ENCODE measurements at regions not wholly inside any gene's neighbourhood (a gene's known extent, or its start where the extent isn't known, plus 50 kb on each side); places are given as distances from the start of the nearest gene placed in this dataset.
A peak's percentile ranks its signal among the peaks of the same experiment; 100 is the strongest.
"Not testable (repeated sequence)": the region's sequence is repeated elsewhere in the genome, so short reads cannot be mapped to it uniquely, and the experiment has no call there.

DNA sequence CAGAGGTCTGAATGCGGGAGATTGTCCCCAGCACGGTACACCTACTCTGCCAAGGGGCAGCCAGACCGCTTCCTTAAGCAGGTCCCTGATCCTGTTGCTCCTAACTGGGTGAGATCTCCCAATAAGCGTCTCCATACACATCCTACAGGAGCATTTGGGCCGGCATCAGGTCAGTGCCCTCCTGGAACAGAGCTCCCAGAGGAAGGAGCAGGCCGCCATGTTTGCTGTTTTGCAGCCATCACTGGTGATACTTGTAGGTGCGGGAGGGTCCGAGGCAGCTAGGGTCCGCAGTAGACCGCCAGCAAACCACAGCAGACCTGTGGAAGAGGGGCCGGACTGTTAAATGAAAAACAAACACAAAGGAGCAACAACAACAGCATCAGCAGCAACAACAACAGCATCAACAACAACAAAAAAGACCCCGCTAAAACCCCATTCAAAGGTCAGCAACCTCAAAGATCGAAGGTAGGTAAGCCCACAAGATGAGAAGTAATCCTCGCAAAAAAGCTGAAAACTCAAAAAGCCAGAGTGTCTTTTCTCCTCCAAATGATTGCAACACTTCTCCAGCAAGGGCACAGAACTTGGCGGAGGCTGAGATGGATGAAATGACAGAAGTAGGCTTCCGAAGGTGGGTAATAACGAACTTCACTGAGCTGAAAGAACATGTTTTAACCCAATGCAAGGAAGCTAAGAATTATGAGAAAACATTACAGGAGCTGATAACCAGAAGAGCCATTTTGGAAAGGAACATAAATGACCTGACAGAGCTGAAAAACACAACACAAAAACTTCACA lies 79.0 kb upstream of the CDH7 start:
- Histone ChIP-seq H3K36me3 (replicated peaks; ENCODE audit: control insufficient read depth, insufficient read depth, low read length) (no peaks in the 10 kb centered on the region), H3K27me3 (ENCODE audit: control insufficient read depth, insufficient read depth, low read length) (no peaks in the 10 kb centered on the region), H3K4me3 (ENCODE audit: insufficient read depth, low read depth, low read length) (no peak overlapping the region)
- no peak for DNase-seq

DNA sequence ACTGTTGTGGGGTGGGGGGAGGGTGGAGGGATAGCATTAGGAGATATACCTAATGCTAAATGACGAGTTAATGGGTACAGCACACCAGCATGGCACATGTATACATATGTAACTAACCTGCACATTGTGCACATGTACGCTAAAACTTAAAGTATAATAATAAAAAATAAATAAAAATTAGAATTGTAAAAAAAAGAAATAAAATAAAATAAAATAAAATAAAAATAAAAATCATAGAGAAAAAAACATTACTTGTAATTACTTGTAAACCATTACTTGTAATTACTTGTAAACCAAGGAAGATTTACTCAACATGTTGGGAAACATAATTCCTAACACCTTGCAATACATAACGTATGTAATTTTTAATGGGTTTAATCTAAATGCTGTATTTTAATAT lies 80.7 kb upstream of the CDH7 start:
- not testable (repeated sequence) for H3K27me3 ChIP-seq (ENCODE audit: control insufficient read depth, insufficient read depth, low read length); H3K36me3 ChIP-seq (replicated peaks; ENCODE audit: control insufficient read depth, insufficient read depth, low read length); DNase-seq; H3K4me3 ChIP-seq (ENCODE audit: insufficient read depth, low read depth, low read length)

DNA sequence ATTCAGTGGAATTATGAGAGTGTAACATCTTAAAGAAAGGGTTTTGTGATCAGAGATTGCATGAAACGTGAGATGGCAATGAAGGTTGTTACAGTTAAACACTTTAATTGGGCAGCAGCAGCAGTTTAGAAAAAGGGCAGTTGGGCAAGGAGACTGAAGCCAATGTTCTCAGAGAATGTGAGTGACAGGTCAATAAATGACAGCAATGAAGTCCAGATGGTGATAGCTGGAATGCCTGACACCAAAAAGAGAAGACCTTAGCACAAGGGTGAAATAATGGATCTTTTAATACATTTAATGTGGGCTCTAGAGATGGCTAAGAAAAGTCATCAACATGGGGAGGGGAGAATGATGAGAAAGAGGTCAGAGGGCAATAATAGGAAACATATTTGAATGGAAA lies 89.4 kb upstream of the CDH7 start:
- Histone ChIP-seq H3K36me3 (replicated peaks; ENCODE audit: control insufficient read depth, insufficient read depth, low read length) (no peaks in the 10 kb centered on the region), H3K4me3 (ENCODE audit: insufficient read depth, low read depth, low read length) (no peak overlapping the region)
- no peak for DNase-seq

DNA sequence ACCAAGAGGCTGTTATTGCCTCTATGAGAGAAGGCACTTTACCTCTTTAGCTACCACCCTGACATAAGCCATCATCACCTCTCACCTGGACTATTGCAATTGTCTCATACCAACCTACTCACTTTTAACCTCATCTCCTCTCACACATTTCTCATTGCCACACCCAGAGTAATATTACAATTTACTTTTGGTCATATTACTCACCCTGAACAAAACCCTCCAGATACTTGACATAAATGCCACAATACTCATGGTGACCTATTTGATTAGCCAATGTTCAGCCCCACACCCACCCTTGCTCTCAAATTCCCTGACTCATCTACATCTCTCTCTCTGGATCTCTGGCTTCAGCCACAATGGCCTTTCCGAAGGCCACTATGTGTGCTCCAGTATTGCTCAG lies 90.9 kb upstream of the CDH7 start:
- no peak overlapping the region for H3K4me3 ChIP-seq (ENCODE audit: insufficient read depth, low read depth, low read length)
- DNase-seq = no peak

More for the DNA sequence above, 89.4 kb upstream of the CDH7 start:
- no peaks in the 10 kb centered on the region for H3K27me3 ChIP-seq (ENCODE audit: control insufficient read depth, insufficient read depth, low read length)

DNA sequence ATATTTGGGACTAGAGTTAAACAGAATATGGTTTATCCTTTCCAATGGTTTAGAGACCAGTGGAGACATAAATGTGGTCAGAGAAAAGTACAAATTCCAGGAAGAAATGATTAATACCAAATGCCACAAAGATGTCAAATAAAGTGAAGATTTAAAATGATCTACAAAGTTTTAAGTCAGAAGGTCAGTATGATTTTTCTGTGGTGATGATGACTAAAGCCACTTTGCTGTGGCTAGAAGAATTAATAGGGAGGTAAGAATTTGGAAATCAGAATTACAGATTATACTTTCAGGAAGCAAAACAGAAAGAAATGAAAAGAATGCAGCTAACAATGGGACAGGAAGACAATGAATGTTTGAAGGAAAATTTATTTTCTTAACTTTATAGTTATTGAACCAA lies 91.5 kb upstream of the CDH7 start:
- H3K36me3 ChIP-seq (replicated peaks; ENCODE audit: control insufficient read depth, insufficient read depth, low read length) = no peaks in the 10 kb centered on the region
- H3K27me3 ChIP-seq (ENCODE audit: control insufficient read depth, insufficient read depth, low read length) = no peaks in the 10 kb centered on the region
- DNase-seq = no peak
- H3K4me3 ChIP-seq (ENCODE audit: insufficient read depth, low read depth, low read length) = no peak overlapping the region

More for the DNA sequence above, 90.9 kb upstream of the CDH7 start:
- no peaks in the 10 kb centered on the region for H3K27me3 ChIP-seq (ENCODE audit: control insufficient read depth, insufficient read depth, low read length)
- H3K36me3 ChIP-seq (replicated peaks; ENCODE audit: control insufficient read depth, insufficient read depth, low read length) = no peaks in the 10 kb centered on the region

DNA sequence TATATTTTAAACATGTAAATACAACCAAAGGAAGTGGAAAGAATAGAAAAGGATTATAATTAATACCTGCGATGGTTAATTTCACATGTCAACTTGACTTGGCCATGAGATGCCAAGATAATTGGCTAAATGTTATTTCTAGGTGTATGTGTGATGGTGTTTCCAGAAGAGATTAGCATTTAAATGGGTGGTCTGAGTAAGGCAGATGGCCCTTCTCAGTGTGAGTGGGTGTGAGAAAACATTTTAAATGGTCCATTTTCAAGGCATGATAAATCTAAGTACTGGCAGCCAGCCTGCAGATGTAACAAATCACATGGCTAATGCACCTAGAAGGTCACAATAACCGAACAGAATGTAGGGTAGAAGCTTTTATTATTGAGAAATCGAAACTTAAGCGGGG lies 99.6 kb upstream of the CDH7 start:
- H3K27me3 ChIP-seq (ENCODE audit: control insufficient read depth, insufficient read depth, low read length) = no peaks in the 10 kb centered on the region
- no peak for DNase-seq
- H3K36me3 ChIP-seq (replicated peaks; ENCODE audit: control insufficient read depth, insufficient read depth, low read length) = no peaks in the 10 kb centered on the region
- no peak overlapping the region for H3K4me3 ChIP-seq (ENCODE audit: insufficient read depth, low read depth, low read length)

DNA sequence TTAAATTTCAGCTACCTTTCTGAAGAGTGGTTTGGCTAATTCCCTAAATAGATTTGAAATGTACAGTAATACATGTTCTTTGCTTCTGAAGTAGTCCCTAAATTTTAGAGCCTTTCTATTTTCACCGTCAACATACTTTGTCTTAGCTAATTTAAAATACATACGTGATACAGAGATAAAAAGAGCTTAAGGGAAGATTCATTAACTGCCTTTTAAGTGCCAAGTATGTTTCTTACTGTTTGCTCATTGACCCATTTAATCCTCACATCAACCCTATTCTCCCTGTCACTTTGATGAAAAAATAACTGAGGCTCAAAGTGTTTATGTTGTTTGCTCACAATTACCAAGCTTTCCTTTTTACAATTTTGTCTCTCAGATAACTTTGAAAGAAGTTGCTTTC lies 118.6 kb upstream of the CDH7 start:
- Histone ChIP-seq H3K36me3 (replicated peaks; ENCODE audit: control insufficient read depth, insufficient read depth, low read length) (no peaks in the 10 kb centered on the region), H3K4me3 (ENCODE audit: insufficient read depth, low read depth, low read length) (no peak overlapping the region), H3K27me3 (ENCODE audit: control insufficient read depth, insufficient read depth, low read length) (no peaks in the 10 kb centered on the region)
- DNase-seq = no peak

DNA sequence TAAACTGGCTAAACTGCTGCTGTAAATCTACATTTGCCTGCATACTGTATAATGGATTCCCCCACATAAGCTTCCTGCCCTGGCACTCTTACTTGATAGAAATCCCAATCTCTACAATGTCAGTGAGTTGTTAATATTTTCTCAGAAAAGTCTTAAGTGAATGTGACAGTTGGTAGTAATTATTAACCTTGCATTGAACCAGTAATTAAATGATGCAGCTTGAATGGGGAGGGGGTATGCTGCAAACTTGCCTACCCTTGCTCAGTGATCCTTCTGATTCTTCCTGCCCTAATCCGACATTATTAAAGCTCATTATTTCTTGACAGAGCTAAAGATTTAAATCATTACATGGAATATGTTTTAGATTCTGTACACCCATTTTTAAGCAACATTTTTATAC lies 119.0 kb upstream of the CDH7 start:
- H3K27me3 ChIP-seq (ENCODE audit: control insufficient read depth, insufficient read depth, low read length) = no peaks in the 10 kb centered on the region

DNA sequence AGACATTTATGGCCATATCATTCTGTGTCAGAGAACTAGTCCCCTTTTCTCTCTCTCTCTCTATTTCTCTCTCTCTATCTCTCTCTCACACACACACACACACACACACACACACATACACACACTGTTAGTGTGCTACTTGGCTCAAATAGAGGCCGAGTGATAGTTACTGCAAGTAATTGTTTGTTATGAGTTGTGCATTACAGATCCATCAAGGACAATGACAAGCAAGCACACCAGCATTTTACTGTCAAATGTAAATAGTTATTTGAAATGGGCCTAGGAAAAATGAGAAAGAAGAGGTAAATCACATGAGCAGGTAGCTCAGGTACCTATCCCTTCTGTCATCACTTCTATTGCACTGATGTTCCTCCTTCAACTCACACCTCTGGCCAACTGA lies 122.4 kb upstream of the CDH7 start:
- no peaks in the 10 kb centered on the region for H3K27me3 ChIP-seq (ENCODE audit: control insufficient read depth, insufficient read depth, low read length)
- no peaks in the 10 kb centered on the region for H3K36me3 ChIP-seq (replicated peaks; ENCODE audit: control insufficient read depth, insufficient read depth, low read length)
- H3K4me3 ChIP-seq (ENCODE audit: insufficient read depth, low read depth, low read length) = no peak overlapping the region
- no peak for DNase-seq

More for the DNA sequence above, 119.0 kb upstream of the CDH7 start:
- Histone ChIP-seq H3K36me3 (replicated peaks; ENCODE audit: control insufficient read depth, insufficient read depth, low read length) (no peaks in the 10 kb centered on the region), H3K4me3 (ENCODE audit: insufficient read depth, low read depth, low read length) (no peak overlapping the region)
- no peak for DNase-seq

DNA sequence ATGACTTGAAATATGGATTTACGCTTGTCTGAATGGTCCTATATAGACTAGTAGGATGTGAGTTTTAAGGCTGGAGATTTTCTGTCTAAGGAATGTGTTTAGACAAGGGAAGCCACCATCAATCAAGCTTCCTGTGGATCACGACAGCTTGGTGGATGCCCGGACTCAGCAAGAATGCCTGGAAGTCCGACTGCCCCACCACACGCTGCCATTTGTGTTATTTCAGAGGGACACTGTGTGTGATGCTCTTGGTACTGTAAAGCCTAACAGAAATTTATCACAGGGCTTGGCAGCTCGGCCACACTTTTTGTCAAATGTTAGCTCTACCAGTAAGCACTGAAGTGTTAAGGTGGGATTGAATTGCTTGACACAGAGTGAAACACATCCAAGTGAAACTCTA lies 127.1 kb upstream of the CDH7 start:
- Histone ChIP-seq H3K4me3 (ENCODE audit: insufficient read depth, low read depth, low read length) (no peak overlapping the region), H3K36me3 (replicated peaks; ENCODE audit: control insufficient read depth, insufficient read depth, low read length) (no peaks in the 10 kb centered on the region), H3K27me3 (ENCODE audit: control insufficient read depth, insufficient read depth, low read length) (no peaks in the 10 kb centered on the region)
- no peak for DNase-seq

DNA sequence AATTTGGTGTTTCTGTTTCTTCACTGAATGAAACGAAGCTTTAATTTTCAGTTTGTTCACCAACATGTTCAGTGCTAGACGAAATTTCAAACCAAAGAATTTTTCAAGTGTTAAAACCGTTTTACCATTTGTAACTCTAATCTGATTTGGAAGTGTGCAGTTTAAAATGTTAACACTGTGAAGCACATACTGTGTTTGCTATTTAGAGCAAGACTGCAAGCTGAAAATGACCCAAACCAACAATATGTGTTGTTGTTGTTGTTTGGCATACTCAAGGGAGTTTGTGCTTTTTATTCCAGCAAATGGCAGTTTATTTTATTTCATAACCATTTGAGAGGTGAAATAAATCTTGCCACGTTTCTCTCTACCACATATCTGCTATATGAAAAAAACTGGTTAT lies 128.4 kb upstream of the CDH7 start:
- no peak overlapping the region for H3K4me3 ChIP-seq (ENCODE audit: insufficient read depth, low read depth, low read length)
- no peak for DNase-seq
- H3K27me3 ChIP-seq (ENCODE audit: control insufficient read depth, insufficient read depth, low read length) = no peaks in the 10 kb centered on the region
- no peaks in the 10 kb centered on the region for H3K36me3 ChIP-seq (replicated peaks; ENCODE audit: control insufficient read depth, insufficient read depth, low read length)

DNA sequence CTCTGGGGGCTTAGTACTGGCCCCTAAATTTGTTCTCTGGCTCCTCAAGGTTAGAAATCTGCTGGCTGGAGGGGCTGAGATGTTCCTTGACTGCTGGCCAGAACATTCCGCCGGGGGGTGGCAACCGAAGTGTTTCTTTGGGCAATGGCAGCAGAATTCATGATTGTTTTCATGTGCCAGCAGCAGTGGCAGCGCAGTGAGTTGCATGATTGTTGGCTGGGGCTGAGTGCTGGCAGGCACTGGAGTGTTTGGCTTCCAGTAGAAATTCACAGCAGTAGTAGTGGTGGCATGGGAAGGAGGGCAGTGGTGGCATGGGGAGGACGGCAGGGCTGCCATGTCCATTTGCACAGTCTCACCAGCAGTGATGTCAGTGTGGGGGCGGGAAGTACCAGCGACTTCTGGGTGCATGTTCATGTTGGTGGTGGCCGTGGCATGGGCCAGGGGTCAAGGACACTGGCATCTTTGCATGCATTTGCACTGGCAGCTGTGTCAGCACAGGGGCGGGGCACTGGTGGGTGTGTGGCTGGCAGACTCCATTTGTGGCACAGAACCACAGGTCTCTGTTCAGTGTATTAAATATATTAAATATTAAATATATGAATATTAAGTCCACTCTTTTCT lies 130.6 kb upstream of the CDH7 start:
- no peak for DNase-seq
- no peaks in the 10 kb centered on the region for H3K36me3 ChIP-seq (replicated peaks; ENCODE audit: control insufficient read depth, insufficient read depth, low read length)
- no peaks in the 10 kb centered on the region; the same call in 1 of the 2 replicates for H3K27me3 ChIP-seq (ENCODE audit: control insufficient read depth, insufficient read depth, low read length)
- no peak overlapping the region for H3K4me3 ChIP-seq (ENCODE audit: insufficient read depth, low read depth, low read length)

DNA sequence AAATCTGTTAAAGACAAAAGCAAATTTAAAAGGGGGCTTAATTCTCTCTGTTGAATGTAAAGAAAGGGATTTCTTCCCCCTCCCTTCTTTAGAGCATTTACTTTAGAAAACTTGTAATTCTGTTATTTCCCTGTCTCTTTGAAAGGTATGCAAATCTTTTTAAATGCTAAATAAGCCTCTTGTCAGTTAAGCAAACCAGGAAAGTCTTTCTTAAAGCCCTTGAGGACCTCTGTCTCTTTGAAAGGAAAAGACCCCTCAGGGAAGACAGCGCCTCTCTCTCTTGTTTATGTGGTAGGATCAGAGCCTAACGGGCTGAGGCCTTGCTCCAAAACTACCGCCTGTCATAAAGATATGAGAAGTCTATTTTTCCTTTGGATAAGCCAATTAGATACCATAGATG lies 139.9 kb upstream of the CDH7 start:
- Histone ChIP-seq H3K4me3 (ENCODE audit: insufficient read depth, low read depth, low read length) (no peak overlapping the region), H3K36me3 (replicated peaks; ENCODE audit: control insufficient read depth, insufficient read depth, low read length) (no peaks in the 10 kb centered on the region), H3K27me3 (ENCODE audit: control insufficient read depth, insufficient read depth, low read length) (peaks cover 31% of the 10 kb centered on the region)
- peak; percentile 24 for DNase-seq

DNA sequence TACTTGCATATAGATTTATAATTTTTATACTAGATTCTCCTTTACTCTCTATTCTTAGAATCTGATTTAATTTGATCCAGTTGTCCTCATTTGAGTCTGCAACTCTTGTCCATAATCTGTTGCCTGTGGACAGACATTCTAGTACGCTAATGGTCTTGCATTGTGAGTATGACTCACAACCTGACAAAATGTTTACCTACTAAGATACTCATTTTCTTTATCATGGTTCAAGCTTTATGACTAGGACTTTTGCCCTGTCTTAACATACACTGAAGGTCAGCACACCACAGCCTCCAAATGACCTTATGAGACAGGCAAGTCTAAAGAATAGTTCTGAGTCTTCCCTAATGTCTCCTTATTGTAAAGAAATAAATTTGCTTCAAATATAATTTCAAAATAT lies 142.3 kb upstream of the CDH7 start:
- no peak overlapping the region for H3K4me3 ChIP-seq (ENCODE audit: insufficient read depth, low read depth, low read length)
- no peaks in the 10 kb centered on the region for H3K36me3 ChIP-seq (replicated peaks; ENCODE audit: control insufficient read depth, insufficient read depth, low read length)
- peaks cover 27% of the 10 kb centered on the region for H3K27me3 ChIP-seq (ENCODE audit: control insufficient read depth, insufficient read depth, low read length)
- no peak for DNase-seq

DNA sequence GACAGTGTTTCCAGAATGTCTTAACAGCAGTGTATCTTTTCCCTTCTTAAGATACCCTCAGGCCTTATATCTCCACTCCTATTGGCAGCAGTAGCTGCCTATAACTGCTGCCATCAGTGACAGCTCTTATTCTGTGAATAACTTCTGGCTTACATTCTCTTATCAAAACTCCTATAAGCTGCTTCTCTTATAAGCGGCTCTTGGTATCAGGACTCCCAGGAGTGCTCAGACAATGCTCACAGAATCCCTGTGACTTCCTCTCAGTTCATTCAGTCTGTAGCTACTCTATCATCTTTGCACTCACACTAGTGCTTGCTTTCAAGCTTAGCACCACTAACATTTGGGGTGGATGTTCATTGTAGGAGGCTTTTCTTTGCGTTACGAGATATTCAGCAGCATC lies 143.7 kb upstream of the CDH7 start:
- Histone ChIP-seq H3K4me3 (ENCODE audit: insufficient read depth, low read depth, low read length) (no peak overlapping the region), H3K27me3 (ENCODE audit: control insufficient read depth, insufficient read depth, low read length) (peaks cover 19% of the 10 kb centered on the region)
- DNase-seq = no peak

More for the DNA sequence above, 143.7 kb upstream of the CDH7 start:
- no peaks in the 10 kb centered on the region for H3K36me3 ChIP-seq (replicated peaks; ENCODE audit: control insufficient read depth, insufficient read depth, low read length)

Measured in H7 (cell line).